SU-DHL-6 (cell line): ENCODE measurements at regions not wholly inside any gene's neighbourhood (a gene's known extent, or its start where the extent isn't known, plus 50 kb on each side); places are given as distances from the start of the nearest gene placed in this dataset.

Source experiments
- H2AFZ ChIP-seq: fragments of 200-600 bp; sonication (generic); 2 replicates; pipeline ENCODE4 v1.6.1; 2014; ENCODE audit warnings: low read depth, mild to moderate bottlenecking, moderate library complexity, mixed read lengths, antibody characterized with exemption, low read length; ENCODE audit not compliant: severe bottlenecking
- H3F3A ChIP-seq: fragments of 200-600 bp; shearing (Covaris generic); 2 replicates; pipeline ENCODE4 v1.6.0; 2016; ENCODE audit warnings: antibody characterized with exemption, mild to moderate bottlenecking; ENCODE audit not compliant: insufficient read depth
- H3K27ac ChIP-seq: fragments of 200-600 bp; sonication (generic); 2 replicates; pipeline ENCODE4 v1.5.1; 2016; ENCODE audit warnings: low read depth, mild to moderate bottlenecking, low read length, moderate library complexity, mixed read lengths
- H3K27me3 ChIP-seq: fragments of 200-600 bp; sonication (generic), shearing (Covaris generic); 2 replicates; pipeline ENCODE4 v1.6.0; 2014; ENCODE audit warnings: mild to moderate bottlenecking, low read length
- H3K36me3 ChIP-seq: fragments of 200-600 bp; sonication (generic); 2 replicates; pipeline ENCODE4 v1.6.1; 2014; ENCODE audit warnings: mild to moderate bottlenecking, low read length, mixed read lengths
- H3K4me2 ChIP-seq: fragments of 300-600, 200-600 bp; shearing (Covaris generic), sonication (generic); 2 replicates; pipeline ENCODE4 v1.6.0; 2014; ENCODE audit warnings: low read length, low read depth, mild to moderate bottlenecking; ENCODE audit not compliant: poor library complexity, severe bottlenecking
- H3K4me3 ChIP-seq: fragments of 200-600 bp; sonication (generic); 2 replicates; pipeline ENCODE4 v1.5.1; 2014; ENCODE audit warnings: antibody characterized with exemption, low read length, mild to moderate bottlenecking, mixed read lengths; ENCODE audit not compliant: insufficient read depth, poor library complexity, severe bottlenecking
- H3K79me2 ChIP-seq: fragments of 200-600 bp; sonication (generic); 2 replicates; pipeline ENCODE4 v1.6.1; 2014; ENCODE audit warnings: mild to moderate bottlenecking, low read length, moderate library complexity; ENCODE audit not compliant: insufficient read depth
- H3K9ac ChIP-seq: fragments of 200-600 bp; sonication (generic); 2 replicates; pipeline ENCODE4 v1.7.0; 2014; ENCODE audit warnings: mild to moderate bottlenecking, low read length
- H3K9me2 ChIP-seq: fragments of 200-600 bp; sonication (generic); replicated peaks from 2 replicates; pipeline ENCODE4 v1.6.1; 2014; ENCODE audit warnings: low read length; ENCODE audit not compliant: insufficient read depth
- H3K9me3 ChIP-seq: fragments of 200-600 bp; sonication (generic); 2 replicates; pipeline ENCODE4 v1.6.1; 2014; ENCODE audit warnings: low read length, mixed read lengths; ENCODE audit not compliant: insufficient read depth
- H4K20me1 ChIP-seq: fragments of 200-600 bp; sonication (generic); 2 replicates; pipeline ENCODE4 v1.6.1; 2014; ENCODE audit warnings: low read depth, mild to moderate bottlenecking, antibody characterized with exemption, low read length, moderate library complexity, mixed read lengths
- CTCF ChIP-seq: fragments of 200-600 bp; sonication (generic); IDR thresholded peaks from one replicate; pipeline ENCODE4 v1.5.1; 2017; ENCODE audit warnings: antibody characterized with exemption, mild to moderate bottlenecking, low read length, moderate library complexity; ENCODE audit not compliant: insufficient read depth, poor library complexity, severe bottlenecking
- EZH2phosphoT487 ChIP-seq: fragments of 200-600 bp; sonication (generic), shearing (Covaris generic); conservative IDR thresholded peaks from 2 replicates; pipeline ENCODE4 v1.6.1; 2018; ENCODE audit warnings: mild to moderate bottlenecking, antibody characterized with exemption, low read length, moderate library complexity, mixed read lengths

- H3K36me3 ChIP-seq, result no peaks in the 10 kb centered on the region
- H3K27ac ChIP-seq, result no peak overlapping the region
- H3K79me2 ChIP-seq, result no peaks in the 10 kb centered on the region
- TF ChIP-seq EZH2phosphoT487 (no peak), CTCF (no peak)
- no peak overlapping the region for H3K4me2 ChIP-seq
- no peaks in the 10 kb centered on the region for H3F3A ChIP-seq
- H3K9ac ChIP-seq, result no peak overlapping the region
- no peaks in the 10 kb centered on the region for H3K9me3 ChIP-seq
- H3K27me3 ChIP-seq, result no peaks in the 10 kb centered on the region
- no peaks in the 10 kb centered on the region for H4K20me1 ChIP-seq
- no peak overlapping the region for H2AFZ ChIP-seq
- no peak overlapping the region for H3K4me3 ChIP-seq
- H3K9me2 ChIP-seq, result no peaks in the 10 kb centered on the region
Measured at GRCh38 chr2:19216676-19217602, 141.5 kb downstream of the OSR1 start.

GRCh38 chr2:19216238-19216637 lies 142.2 kb downstream of the OSR1 start:
- Histone ChIP-seq H3K9me3 (no peaks in the 10 kb centered on the region), H3K27ac (no peak overlapping the region), H3K9ac (no peak overlapping the region), H4K20me1 (no peaks in the 10 kb centered on the region), H3K4me3 (no peak overlapping the region), H3K79me2 (no peaks in the 10 kb centered on the region), H3K4me2 (no peak overlapping the region), H3K27me3 (no peaks in the 10 kb centered on the region), H3K36me3 (no peaks in the 10 kb centered on the region), H3K9me2 (no peaks in the 10 kb centered on the region), H3F3A (no peaks in the 10 kb centered on the region), H2AFZ (no peak overlapping the region)
- TF ChIP-seq CTCF (no peak), EZH2phosphoT487 (no peak)

- H3K4me3 ChIP-seq, result no peak overlapping the region
- no peak overlapping the region for H3K27ac ChIP-seq
- no peaks in the 10 kb centered on the region for H3K27me3 ChIP-seq
- no peak overlapping the region for H3K9ac ChIP-seq
- TF ChIP-seq CTCF, result no peak
- TF ChIP-seq EZH2phosphoT487, result no peak
- no peaks in the 10 kb centered on the region for H3K9me3 ChIP-seq
- no peaks in the 10 kb centered on the region for H3F3A ChIP-seq
- H4K20me1 ChIP-seq, result no peaks in the 10 kb centered on the region
- H3K36me3 ChIP-seq, result no peaks in the 10 kb centered on the region
- H3K9me2 ChIP-seq, result no peaks in the 10 kb centered on the region
- no peak overlapping the region for H2AFZ ChIP-seq
- no peaks in the 10 kb centered on the region for H3K79me2 ChIP-seq
- H3K4me2 ChIP-seq, result no peak overlapping the region
Measured at GRCh38 chr2:19214682-19215391, 143.6 kb downstream of the OSR1 start.
